Urinary bladder (tissue), 3 donors: ENCODE measurements at regions not wholly inside any gene's neighbourhood (a gene's known extent, or its start where the extent isn't known, plus 50 kb on each side); places are given as distances from the start of the nearest gene placed in this dataset.
A peak's percentile ranks its signal among the peaks of the same experiment; 100 is the strongest.
"Not testable (repeated sequence)": the region's sequence is repeated elsewhere in the genome, so short reads cannot be mapped to it uniquely, and the experiment has no call there.

Experiments
- DNase-seq: peaks from one replicate; pipeline ENCODE4 v3.0.0-alpha.2; 2015; ENCODE audit errors: extremely low spot score
- H3K27ac ChIP-seq: one replicate; pipeline ENCODE4 v1.5.1; 2013; ENCODE audit warnings: low read depth, mild to moderate bottlenecking, moderate library complexity
- H3K36me3 ChIP-seq: one replicate; pipeline ENCODE4 v1.6.1; 2013; ENCODE audit warnings: mild to moderate bottlenecking, moderate library complexity; ENCODE audit not compliant: insufficient read depth
- H3K4me1 ChIP-seq: one replicate; pipeline ENCODE4 v1.6.1; 2013; ENCODE audit warnings: mild to moderate bottlenecking, moderate library complexity; ENCODE audit not compliant: insufficient read depth
- H3K4me3 ChIP-seq: one replicate; pipeline ENCODE4 v1.5.1; 2013; ENCODE audit warnings: low read depth, low read length
- WGBS: extraction: QIAGEN DNeasy Blood & Tissue Kit; methylation state at CpG from one replicate; pipeline ENCODE4 v1.1.7; 2013; 5-methylcytosine and 5-hydroxymethylcytosine counted together
- donor health status: healthy with polysubstance abuse.
- donor health status: healthy.

DNA sequence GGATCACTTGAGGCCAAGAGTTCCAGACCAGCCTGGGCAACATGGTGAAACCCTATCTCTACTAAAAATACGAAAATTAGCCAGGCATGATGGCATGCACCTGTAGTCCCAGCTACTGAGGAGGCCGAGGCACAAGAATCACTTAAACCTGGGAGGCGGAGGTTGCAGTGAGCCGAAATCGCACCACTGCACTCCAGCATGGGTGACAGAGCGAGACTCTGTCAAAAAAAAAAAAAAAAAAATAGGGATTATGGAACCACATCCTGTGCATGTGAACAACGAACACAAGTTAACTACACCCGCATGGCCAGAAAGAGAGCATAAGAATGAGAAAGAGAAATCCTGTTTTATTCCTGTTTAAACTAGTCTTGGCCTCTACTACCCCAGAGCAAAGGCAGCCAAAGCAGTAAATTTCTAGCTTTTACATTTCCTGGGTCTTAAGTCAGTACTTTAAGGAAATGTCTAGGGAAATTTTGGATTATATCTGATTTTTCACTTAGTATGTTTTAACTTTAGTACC is 79.1 kb downstream of the KATNIP start:
- not testable (repeated sequence) for H3K4me1 ChIP-seq, H3K27ac ChIP-seq, H3K4me3 ChIP-seq, DNase-seq, H3K36me3 ChIP-seq
- WGBS, result 69% methylated on average over 8 of the region's 8 CpGs

DNA sequence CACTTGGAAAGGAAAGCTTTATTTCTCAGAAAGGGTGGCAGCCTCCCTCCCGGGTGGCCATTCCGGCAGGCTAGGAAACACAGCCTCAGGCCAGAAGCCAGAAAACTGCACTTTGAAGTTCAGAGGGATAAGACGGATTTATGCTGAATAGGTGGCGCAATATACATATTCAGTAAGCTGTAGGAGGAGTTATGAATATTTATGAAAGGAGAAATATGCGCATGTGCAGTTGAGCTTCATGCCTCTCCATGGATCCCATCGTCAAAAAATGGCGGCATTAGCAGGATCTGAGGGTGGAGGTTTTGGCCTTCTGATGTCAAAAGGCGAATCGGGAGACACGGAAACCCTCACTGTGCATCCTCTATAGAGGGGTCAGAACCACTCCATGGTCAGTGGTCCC is 82.3 kb downstream of the KATNIP start:
- H3K36me3 ChIP-seq, result no peaks in the 10 kb centered on the region
- no peak overlapping the region for H3K4me3 ChIP-seq
- no peak for DNase-seq
- H3K4me1 ChIP-seq, result no peaks in the 10 kb centered on the region
- WGBS, result 96% methylated on average over 10 of the region's 10 CpGs
- no peak overlapping the region for H3K27ac ChIP-seq

DNA sequence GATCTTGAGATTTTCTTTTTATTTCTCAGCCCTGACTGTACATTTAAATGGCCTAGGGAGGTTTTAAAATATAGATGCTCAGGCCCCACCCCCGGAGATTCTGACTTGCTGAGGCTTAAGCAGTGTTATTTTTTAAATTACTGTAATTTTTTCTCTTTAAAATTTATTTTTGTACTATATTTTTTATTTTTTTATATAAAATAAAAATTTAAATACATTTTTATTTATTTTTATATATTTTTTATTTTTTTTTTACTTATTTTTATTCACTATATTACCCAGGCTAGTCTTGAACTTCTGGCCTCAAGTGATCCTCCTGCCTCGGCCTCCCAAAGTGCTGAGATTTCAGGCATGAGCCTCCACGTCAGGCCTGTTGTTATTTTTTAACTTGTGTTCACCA is 83.3 kb downstream of the KATNIP start:
- 97% methylated on average over 3 of the region's 3 CpGs for WGBS
- DNase-seq, result no peak
- Histone ChIP-seq H3K4me3 (no peak overlapping the region), H3K27ac (no peak overlapping the region), H3K36me3 (no peaks in the 10 kb centered on the region), H3K4me1 (no peaks in the 10 kb centered on the region)

DNA sequence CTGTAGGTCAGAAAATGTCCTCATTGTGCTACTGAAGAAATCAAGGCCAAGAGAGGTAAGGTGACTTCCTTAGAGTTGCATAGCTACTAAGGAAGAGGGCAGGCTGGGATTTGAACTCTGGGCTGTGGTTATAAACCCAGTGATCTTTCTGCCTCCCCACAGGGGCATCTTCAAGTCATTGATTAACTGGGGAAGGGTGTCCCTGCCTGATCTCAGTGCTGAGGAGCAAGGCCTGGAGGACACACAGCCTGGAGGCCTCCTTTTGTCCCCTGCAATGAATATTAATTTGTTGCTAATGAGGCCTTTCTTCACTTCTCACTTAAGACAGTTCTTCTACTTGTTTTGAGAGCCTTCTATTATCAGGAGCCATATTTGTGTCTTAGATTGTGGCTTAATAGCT is 83.8 kb downstream of the KATNIP start:
- H3K27ac ChIP-seq, result no peak overlapping the region
- no peaks in the 10 kb centered on the region for H3K36me3 ChIP-seq
- no peaks in the 10 kb centered on the region for H3K4me1 ChIP-seq
- no peak overlapping the region for H3K4me3 ChIP-seq
- no peak for DNase-seq

DNA sequence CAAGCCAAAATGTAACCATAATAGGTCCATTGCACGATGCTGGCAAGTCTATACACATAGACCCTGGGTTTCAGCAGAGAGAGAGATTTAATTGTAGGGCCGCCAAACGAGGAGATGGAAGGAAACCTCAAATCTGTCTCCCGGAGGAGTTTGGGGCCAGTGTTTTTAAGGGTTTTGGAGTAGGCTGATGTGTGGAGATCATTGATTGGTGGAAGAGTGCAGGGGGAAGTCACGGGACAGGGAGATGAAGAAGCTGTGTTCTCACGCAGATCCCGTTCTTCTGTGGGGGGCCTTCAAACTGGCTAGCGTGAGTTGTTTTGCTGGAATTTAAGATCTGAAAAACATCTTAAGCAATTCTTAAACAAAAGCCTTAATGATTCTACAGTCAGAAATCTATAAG is 84.8 kb downstream of the KATNIP start:
- Histone ChIP-seq H3K27ac (no peak overlapping the region), H3K4me3 (no peak overlapping the region), H3K4me1 (no peaks in the 10 kb centered on the region), H3K36me3 (no peaks in the 10 kb centered on the region)
- WGBS, result 56% methylated on average over 8 of the region's 8 CpGs
- no peak for DNase-seq

DNA sequence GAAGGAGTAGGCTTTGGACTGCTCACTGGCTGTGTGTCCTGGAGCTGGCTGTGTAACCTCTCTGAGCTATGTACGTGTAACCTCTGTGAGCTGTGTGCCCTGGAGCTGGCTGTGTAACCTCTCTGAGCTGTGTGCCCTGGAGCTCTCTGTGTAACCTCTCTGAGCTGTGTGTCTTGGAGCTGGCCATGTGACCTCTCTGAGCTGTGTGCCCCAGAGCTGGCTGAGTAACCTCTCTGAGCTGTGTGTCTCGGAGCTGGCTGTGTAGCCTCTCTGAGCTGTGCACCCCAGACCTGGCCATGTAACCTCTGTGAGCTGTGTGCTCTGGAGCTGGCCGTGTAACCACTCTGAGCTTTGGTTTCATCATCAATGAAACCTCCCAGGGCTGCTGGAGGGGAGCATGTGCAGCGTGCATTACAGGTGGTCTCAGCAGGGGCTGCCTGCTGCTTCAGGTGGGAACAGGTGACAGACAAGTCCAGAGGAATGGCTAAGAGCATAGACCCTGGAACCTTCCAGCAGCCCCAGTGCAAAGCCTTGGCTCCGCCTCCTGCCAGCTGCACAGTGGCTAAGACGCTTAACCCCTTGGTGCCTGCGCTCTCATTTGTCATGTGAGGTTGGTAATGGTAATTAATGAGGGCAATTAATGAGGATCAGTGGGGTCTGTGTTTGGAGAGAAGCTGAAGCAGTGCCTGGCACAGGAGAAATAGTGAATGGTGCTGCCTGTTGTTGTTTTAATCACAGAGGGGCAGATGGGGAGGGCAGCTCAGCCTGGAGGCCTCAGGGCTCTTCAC is 86.7 kb downstream of the KATNIP start:
- DNase-seq, result no peak
- Histone ChIP-seq H3K36me3 (no peaks in the 10 kb centered on the region), H3K4me3 (no peak overlapping the region), H3K4me1 (no peaks in the 10 kb centered on the region), H3K27ac (no peak overlapping the region)
- WGBS, result 76% methylated on average over 7 of the region's 7 CpGs

DNA sequence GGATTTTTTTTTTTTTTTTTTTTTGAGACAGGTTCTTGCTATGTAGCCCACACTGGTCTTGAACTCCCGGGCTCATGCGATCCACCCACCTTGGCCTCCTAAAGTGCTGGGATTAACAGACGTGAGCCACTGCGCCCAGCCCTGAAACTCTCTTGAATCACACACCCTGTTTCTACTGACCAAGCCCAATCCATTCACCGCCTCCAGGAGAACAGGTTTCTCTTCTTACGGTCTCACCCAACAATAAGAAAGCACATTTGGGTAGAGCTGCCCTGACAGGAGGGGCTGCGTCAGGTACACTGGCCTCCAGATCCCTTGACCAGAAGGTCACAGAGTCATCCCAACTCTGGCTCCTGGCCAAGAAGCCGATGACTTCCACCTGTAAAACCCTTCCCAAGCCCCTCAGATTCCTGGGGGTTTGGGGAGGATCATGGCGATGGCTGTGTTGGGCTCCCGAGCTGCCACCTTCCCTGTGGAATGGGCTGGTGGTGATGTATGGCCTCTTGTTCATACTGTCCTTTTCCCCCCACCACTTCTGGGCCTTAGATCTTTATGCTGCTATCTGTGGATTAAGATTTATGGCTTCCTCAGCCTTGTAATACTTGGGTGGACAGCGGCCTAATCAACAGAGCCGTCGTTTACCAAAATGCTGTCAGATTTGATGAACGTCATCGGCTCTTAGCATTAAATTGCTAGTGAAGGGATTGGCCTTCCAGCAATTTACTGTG is 89.1 kb downstream of the KATNIP start:
- Histone ChIP-seq H3K4me3 (no peak overlapping the region), H3K4me1 (no peaks in the 10 kb centered on the region), H3K27ac (peak overlapping the region; percentile 51), H3K36me3 (no peaks in the 10 kb centered on the region)
- 66% methylated on average over 15 of the region's 15 CpGs for WGBS
- no peak for DNase-seq

DNA sequence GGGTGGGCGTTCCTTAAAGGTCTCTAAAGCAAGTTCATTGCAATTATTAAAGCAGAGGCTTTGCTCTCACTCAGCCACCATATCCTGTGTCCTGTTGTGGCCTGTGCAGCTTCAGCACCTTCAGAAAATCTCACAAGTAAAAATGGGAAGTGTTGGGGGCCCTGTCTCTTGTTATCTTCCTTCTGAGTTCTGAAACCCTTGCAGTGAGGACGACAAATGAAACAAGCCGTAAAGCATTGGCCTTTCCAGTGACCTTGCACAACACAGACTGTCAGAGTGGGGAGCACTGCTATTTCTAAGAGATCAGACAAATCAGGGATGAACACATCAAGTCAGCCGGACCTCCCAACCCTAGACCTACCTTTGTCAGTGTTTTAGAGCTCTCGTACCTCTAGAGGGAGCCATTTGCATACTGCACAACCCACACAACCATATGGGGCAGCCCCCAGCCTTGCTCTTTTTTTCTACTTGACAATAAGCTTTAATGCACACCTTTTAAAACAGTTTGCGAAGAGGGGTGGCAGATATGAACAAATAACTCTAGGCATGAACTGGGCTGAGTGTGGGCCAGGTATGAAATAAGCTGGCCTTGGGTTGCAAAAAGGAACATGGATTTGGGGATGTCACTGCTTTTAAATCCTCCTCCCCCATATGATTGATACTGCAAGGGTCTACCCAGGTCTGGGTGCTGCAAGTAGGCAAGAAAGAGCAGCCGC is 89.8 kb downstream of the KATNIP start:
- no peak for DNase-seq
- Histone ChIP-seq H3K36me3 (no peaks in the 10 kb centered on the region), H3K4me1 (no peaks in the 10 kb centered on the region), H3K27ac (no peak overlapping the region), H3K4me3 (no peak overlapping the region)
- 60% methylated on average over 7 of the region's 7 CpGs for WGBS

DNA sequence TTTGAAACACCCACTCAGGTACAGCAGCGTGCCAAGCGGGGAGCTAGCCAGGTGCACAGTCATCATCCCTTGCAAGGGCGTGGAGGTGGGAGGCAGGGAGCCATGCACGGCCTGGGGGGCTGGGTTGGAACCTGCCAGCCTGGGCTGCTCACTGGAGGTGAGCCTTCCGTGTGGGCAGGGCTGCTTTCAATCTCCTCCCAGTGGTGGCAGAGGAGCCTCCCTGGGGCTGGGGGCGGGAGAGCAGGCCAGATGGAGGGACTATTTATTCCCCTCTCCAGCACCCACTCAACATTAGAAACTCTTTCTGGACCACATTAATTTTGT is 90.3 kb downstream of the KATNIP start:
- Histone ChIP-seq H3K27ac (no peak overlapping the region), H3K4me3 (no peak overlapping the region), H3K4me1 (no peaks in the 10 kb centered on the region), H3K36me3 (no peaks in the 10 kb centered on the region)
- WGBS, result 76% methylated on average over 6 of the region's 6 CpGs
- no peak for DNase-seq

DNA sequence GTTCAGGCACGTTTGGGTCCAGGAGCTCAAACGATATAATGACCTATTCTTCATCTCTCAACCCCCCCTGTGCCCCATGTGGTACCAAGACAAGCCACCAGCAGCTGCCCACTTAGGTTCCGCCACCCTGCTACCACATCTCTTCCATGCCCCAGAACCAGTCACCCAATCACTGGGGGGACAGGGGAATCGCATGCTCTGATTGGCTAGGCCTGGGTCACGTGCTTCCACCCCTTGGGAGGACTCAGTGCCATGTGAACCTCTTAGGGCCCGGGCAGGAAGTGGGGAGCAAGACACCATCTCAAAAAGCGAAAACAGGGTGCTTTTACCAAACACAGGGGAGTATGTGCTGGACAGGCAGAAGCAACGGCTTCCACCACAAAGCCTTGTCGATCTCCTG is 91.3 kb downstream of the KATNIP start:
- no peaks in the 10 kb centered on the region for H3K36me3 ChIP-seq
- no peak overlapping the region for H3K4me3 ChIP-seq
- no peak for DNase-seq
- H3K4me1 ChIP-seq, result no peaks in the 10 kb centered on the region
- 92% methylated on average over 9 of the region's 9 CpGs for WGBS
- H3K27ac ChIP-seq, result no peak overlapping the region

DNA sequence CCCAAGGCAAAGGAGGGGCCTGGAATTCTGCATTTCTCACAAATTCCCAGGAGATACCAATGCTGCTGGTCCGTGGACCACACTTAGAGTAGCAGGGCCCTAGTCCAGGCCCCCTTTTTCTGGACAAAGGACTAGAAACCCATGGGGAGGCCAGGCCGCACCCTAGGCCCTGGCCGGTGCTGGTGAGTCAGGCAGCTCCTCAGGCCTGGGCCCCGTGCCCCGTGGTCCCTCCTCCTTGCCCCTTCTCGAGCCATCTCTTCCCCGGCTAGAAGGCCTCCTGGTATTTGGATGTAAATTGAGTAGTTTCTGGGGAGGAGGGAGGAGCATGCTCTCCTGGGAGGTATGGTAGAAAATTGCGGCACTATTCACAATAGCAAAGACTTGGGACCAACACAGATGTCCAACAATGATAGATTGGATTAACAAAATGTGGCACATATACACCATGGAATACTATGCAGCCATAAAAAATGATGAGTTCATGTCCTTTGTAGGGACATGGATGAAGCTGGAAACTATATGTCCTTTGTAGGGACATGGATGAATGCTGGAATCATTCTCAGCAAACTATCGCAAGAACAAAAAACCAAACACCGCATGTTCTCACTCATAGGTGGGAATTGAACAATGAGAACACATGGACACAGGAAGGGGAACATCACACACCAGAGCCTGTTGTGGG is 91.9 kb downstream of the KATNIP start:
- H3K4me1 ChIP-seq, H3K4me3 ChIP-seq, H3K36me3 ChIP-seq, DNase-seq, H3K27ac ChIP-seq: not testable (repeated sequence)
- 96% methylated on average over 10 of the region's 10 CpGs for WGBS

DNA sequence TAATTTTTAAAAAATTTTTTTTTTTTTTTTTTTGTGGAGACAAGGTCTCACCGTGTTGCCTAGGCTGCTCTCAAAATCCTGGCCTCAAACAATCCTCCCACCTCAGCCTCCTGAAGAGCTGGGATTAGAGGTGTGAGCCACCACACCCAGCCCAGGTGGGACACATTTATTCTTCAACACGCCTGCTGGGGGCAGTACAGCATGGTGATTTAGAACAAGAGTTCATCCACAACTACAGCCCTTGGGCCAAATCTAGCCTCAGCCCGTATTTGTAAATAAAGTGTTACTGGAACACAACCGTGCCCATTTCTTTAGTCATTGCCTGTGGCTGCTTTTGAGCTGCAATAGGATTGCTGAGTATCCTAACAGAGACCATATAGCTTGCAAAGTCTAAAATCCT is 92.8 kb downstream of the KATNIP start:
- Histone ChIP-seq H3K36me3 (no peaks in the 10 kb centered on the region), H3K4me3 (no peak overlapping the region), H3K4me1 (no peaks in the 10 kb centered on the region), H3K27ac (no peak overlapping the region)
- no peak for DNase-seq
- WGBS, result 64% methylated on average over 4 of the region's 4 CpGs

DNA sequence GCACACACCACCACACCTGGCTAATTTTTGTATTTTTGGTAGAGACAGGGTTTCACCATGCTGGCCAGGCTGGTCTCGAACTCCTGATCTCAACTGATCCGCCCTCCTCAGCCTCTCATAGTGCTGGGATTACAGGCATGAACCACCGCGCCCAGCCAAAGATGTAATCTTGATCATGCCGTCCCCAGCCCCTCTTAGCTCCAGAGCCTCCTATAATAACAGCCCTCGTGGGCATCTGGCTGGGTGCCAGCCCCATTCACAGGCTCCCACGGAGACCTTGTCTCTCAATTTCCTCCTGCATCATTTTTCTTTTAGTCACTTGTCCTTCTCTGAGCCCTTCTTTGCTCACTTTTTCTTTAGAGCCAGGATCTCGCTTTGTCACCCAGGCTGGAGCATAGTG is 94.2 kb downstream of the KATNIP start:
- no peaks in the 10 kb centered on the region for H3K4me1 ChIP-seq
- 77% methylated on average over 8 of the region's 8 CpGs for WGBS
- no peak overlapping the region for H3K4me3 ChIP-seq

More for the DNA sequence above, 94.2 kb downstream of the KATNIP start:
- Histone ChIP-seq H3K36me3 (no peaks in the 10 kb centered on the region), H3K27ac (no peak overlapping the region)
- DNase-seq, result no peak
